ENCODE measurements at regions not wholly inside any gene's neighbourhood (a gene's known extent, or its start where the extent isn't known, plus 50 kb on each side); places are given as distances from the start of the nearest gene placed in this dataset.

GRCh38 chr19:29400917-29401711 is 124.7 kb upstream of the VSTM2B start:
- WGBS (ENCODE audit: insufficient coverage) = 78% methylated on average over 19 of the region's 23 CpGs
- intact Hi-C loops (cut with micrococcal nuclease) = no loop called here
- H3K9me3 ChIP-seq (ENCODE audit: control extremely low read depth in 1 of 3, control insufficient read depth in 2 of 3, insufficient read depth in 1 of 3, low read length in 2 of 3) = peaks cover 0 to 30% (median 0%) of the 10 kb centered on the region in 3 donors

More at GRCh38 chr19:29400917-29401711, 124.7 kb upstream of the VSTM2B start:
- Histone ChIP-seq H3K27ac (ENCODE audit: low read length in 2 of 2) (no peak overlapping the region), H3K4me3 (ENCODE audit: control extremely low read depth in 1 of 5, extremely low read depth in 1 of 5, insufficient read depth in 1 of 5, low read depth in 2 of 5, low read length in 4 of 5) (no peak overlapping the region), H3K4me1 (ENCODE audit: control insufficient read depth in 2 of 2, insufficient read depth in 2 of 2, low read length in 2 of 2) (no peaks in the 10 kb centered on the region), H3K79me2 (ENCODE audit: control insufficient read depth, insufficient read depth, low read length) (no peaks in the 10 kb centered on the region), H4K20me1 (ENCODE audit: control insufficient read depth, insufficient read depth, low read length, poor library complexity, severe bottlenecking) (no peaks in the 10 kb centered on the region), H3K36me3 (replicated peaks in 1 of 2; ENCODE audit: control extremely low read depth in 1 of 2, control insufficient read depth in 1 of 2, extremely low read depth in 1 of 2, insufficient read depth in 2 of 2, low read length in 1 of 2) (no peaks in the 10 kb centered on the region), H3K9ac (ENCODE audit: low read length) (no peak overlapping the region), H3K4me2 (replicated peaks; ENCODE audit: low read depth, low read length, poor library complexity, severe bottlenecking) (no peak overlapping the region), H3K27me3 (replicated peaks in 1 of 4; ENCODE audit: control extremely low read depth in 1 of 4, control insufficient read depth in 3 of 4, insufficient read depth in 4 of 4, low read length in 3 of 4) (no peaks in the 10 kb centered on the region), H2AFZ (ENCODE audit: insufficient read depth, low read depth, low read length, poor library complexity, severe bottlenecking) (no peak overlapping the region)
- H3K27me3 Mint-ChIP-seq = no peaks in the 10 kb centered on the region
- H3K4me3 Mint-ChIP-seq = no peak overlapping the region
- no peak overlapping the region for H3K27ac Mint-ChIP-seq
- POLR2A ChIA-PET = no interaction called here
- no peaks in the 10 kb centered on the region for H3K4me1 Mint-ChIP-seq
- no peak for DNase-seq
- CTCF ChIA-PET = no interaction called here
- no peak for TF ChIP-seq EZH2 (IDR thresholded peaks at IDR 0.05; ENCODE audit: borderline replicate concordance, insufficient read depth, low read depth, low read length, poor library complexity, severe bottlenecking)
- TF ChIP-seq CTCF (IDR thresholded peaks at IDR 0.05) = no peak
- no peak for ATAC-seq (ENCODE audit: low read depth)
- H3K9me3 Mint-ChIP-seq (ENCODE audit: insufficient read depth) = no peaks in the 10 kb centered on the region
